Type B pancreatic cell (in vitro differentiated cells): ENCODE measurements at regions not wholly inside any gene's neighbourhood (a gene's known extent, or its start where the extent isn't known, plus 50 kb on each side); places are given as distances from the start of the nearest gene placed in this dataset.

Source experiments
- DNase-seq: peaks from one replicate; pipeline ENCODE4 v3.0.0; 2021; ENCODE audit warnings: mixed read lengths; ENCODE audit not compliant: unreplicated experiment; ENCODE audit errors: extremely low spot score
- H3K27ac Mint-ChIP-seq: 2 replicates; pipeline ENCODE4 v1.8.0; 2021; ENCODE audit warnings: mild to moderate bottlenecking, mixed read lengths
- H3K27me3 Mint-ChIP-seq: 2 replicates; pipeline ENCODE4 v1.8.0; 2021; ENCODE audit warnings: mixed read lengths
- H3K36me3 Mint-ChIP-seq: 2 replicates; pipeline ENCODE4 v1.8.0; 2021; ENCODE audit warnings: mixed read lengths
- H3K4me1 Mint-ChIP-seq: one replicate; pipeline ENCODE4 v1.8.0; 2021; ENCODE audit warnings: mixed read lengths; ENCODE audit not compliant: unreplicated experiment
- H3K4me3 Mint-ChIP-seq: 2 replicates; pipeline ENCODE4 v1.8.0; 2021; ENCODE audit warnings: mild to moderate bottlenecking, mixed read lengths
- H3K9me3 Mint-ChIP-seq: 2 replicates; pipeline ENCODE4 v1.8.0; 2021; ENCODE audit warnings: mixed read lengths
- TF ChIP-seq, protein P1 (sequence below): fragments of 200-600 bp; sonication (generic); conservative IDR thresholded peaks from 2 replicates; pipeline ENCODE4 v1.5.0; 2021; ENCODE audit warnings: antibody characterized with exemption, mild to moderate bottlenecking

DNA sequence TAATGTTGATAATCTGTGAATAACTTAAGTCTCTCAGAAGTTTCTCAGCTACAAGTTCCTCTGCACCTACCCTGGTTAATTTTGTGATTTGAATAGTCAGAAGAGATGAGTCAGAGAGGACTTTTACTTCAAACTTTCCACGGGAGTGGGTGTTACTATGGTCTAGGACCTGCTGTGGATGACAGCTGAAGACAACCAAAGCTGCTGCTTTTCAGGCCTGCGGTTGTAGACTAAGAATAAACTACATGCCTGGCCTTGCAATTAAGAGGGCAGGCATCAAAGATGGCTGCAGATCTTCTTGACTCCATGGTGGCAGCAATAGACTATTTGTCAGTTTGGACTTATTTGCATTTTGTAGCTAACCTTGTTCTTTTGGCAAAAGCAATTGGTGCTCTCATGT, 227.1 kb upstream of the KRR1 start:
- TF ChIP-seq, protein P1, sequence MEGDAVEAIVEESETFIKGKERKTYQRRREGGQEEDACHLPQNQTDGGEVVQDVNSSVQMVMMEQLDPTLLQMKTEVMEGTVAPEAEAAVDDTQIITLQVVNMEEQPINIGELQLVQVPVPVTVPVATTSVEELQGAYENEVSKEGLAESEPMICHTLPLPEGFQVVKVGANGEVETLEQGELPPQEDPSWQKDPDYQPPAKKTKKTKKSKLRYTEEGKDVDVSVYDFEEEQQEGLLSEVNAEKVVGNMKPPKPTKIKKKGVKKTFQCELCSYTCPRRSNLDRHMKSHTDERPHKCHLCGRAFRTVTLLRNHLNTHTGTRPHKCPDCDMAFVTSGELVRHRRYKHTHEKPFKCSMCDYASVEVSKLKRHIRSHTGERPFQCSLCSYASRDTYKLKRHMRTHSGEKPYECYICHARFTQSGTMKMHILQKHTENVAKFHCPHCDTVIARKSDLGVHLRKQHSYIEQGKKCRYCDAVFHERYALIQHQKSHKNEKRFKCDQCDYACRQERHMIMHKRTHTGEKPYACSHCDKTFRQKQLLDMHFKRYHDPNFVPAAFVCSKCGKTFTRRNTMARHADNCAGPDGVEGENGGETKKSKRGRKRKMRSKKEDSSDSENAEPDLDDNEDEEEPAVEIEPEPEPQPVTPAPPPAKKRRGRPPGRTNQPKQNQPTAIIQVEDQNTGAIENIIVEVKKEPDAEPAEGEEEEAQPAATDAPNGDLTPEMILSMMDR = no peak
- no peak for DNase-seq
- H3K36me3 Mint-ChIP-seq = no peaks in the 10 kb centered on the region
- no peak overlapping the region for H3K4me3 Mint-ChIP-seq
- H3K4me1 Mint-ChIP-seq = no peaks in the 10 kb centered on the region
- H3K27ac Mint-ChIP-seq = no peak overlapping the region
- H3K27me3 Mint-ChIP-seq = no peaks in the 10 kb centered on the region
- H3K9me3 Mint-ChIP-seq = peaks cover 6% of the 10 kb centered on the region

- Mint-ChIP-seq H3K4me1 (no peaks in the 10 kb centered on the region), H3K36me3 (no peaks in the 10 kb centered on the region), H3K27me3 (no peaks in the 10 kb centered on the region), H3K9me3 (no peaks in the 10 kb centered on the region), H3K4me3 (no peak overlapping the region), H3K27ac (no peak overlapping the region)
- no peak for DNase-seq
- TF ChIP-seq, protein P1 = no peak
Observed at GRCh38 chr12:75735853-75736252, 224.4 kb upstream of the KRR1 start.

GRCh38 chr12:75728826-75729225, 217.4 kb upstream of the KRR1 start:
- Mint-ChIP-seq H3K4me3 (no peak overlapping the region), H3K27ac (no peak overlapping the region), H3K36me3 (peaks cover 6% of the 10 kb centered on the region), H3K4me1 (peaks cover 14% of the 10 kb centered on the region), H3K9me3 (peaks cover 11% of the 10 kb centered on the region), H3K27me3 (no peaks in the 10 kb centered on the region)
- TF ChIP-seq, protein P1 = no peak
- DNase-seq = no peak

- no peak for DNase-seq
- TF ChIP-seq, protein P1 = no peak
- peaks cover 6% of the 10 kb centered on the region for H3K36me3 Mint-ChIP-seq
- peaks cover 11% of the 10 kb centered on the region for H3K9me3 Mint-ChIP-seq
- no peak overlapping the region for H3K27ac Mint-ChIP-seq
- H3K27me3 Mint-ChIP-seq = no peaks in the 10 kb centered on the region
- no peak overlapping the region for H3K4me3 Mint-ChIP-seq
- peaks cover 22% of the 10 kb centered on the region for H3K4me1 Mint-ChIP-seq
Observed at GRCh38 chr12:75727577-75727976, 216.2 kb upstream of the KRR1 start.

DNA sequence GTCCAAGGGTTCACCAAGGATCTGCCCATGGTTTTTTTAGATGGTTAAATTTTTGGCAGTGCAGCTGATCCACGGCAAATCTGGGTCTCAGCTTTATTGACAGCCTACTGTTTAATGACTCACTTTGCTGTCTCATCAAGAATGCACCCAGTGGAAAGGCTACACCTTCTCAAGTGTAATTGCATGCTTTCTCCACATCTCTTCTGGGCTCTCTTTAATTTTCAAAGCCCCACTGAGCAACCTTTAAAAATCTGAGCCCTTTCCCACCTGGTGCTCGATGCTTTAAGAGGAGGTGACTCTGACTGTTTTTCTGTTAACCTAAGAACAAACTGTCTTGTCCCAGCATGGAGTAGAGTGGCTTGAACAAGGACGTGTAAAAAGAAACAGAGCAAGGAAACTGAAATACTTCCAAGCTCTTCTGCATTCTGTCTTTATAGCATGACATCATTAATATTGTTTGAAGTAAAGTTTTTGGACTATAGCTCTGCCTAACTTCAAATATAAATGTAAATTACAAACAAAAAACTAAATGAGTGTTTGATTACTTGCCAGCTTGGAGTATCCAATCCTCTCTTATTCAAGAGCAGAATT, 214.2 kb upstream of the KRR1 start:
- Mint-ChIP-seq H3K27ac (peak overlapping the region; percentile 58), H3K4me1 (peaks cover 40% of the 10 kb centered on the region)
- DNase-seq = no peak

More for the DNA sequence above, 214.2 kb upstream of the KRR1 start:
- peaks cover 6% of the 10 kb centered on the region for H3K36me3 Mint-ChIP-seq
- H3K27me3 Mint-ChIP-seq = no peaks in the 10 kb centered on the region
- H3K9me3 Mint-ChIP-seq = peaks cover 11% of the 10 kb centered on the region
- TF ChIP-seq, protein P1 = peak; percentile 32
- H3K4me3 Mint-ChIP-seq = no peak overlapping the region
